ENCODE measurements at regions not wholly inside any gene's neighbourhood (a gene's known extent, or its start where the extent isn't known, plus 50 kb on each side); places are given as distances from the start of the nearest gene placed in this dataset.

DNA sequence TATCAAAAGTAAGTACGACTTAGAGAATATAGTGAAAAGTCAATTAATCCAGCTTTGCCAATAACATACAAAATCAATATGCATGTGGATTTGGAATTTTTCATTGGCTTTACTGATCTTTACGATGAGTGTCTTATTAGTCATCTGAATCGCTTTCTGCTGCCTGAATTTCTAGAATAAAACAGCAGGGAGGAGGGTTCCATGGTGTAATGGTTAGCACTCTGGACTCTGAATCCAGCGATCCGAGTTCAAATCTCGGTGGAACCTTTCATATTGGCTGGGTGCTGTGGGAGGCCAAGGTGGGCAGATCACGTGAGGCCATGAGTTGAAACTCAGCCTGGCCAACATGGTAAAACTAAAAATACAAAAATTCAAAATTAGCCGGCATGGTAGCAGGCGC lies 448.8 kb downstream of the RNF144B start:
- TF ChIP-seq NR1H2 (CRISPR knock-in tag; IDR thresholded peaks at IDR 0.05) = no peak
- TF ChIP-seq, protein P1, sequence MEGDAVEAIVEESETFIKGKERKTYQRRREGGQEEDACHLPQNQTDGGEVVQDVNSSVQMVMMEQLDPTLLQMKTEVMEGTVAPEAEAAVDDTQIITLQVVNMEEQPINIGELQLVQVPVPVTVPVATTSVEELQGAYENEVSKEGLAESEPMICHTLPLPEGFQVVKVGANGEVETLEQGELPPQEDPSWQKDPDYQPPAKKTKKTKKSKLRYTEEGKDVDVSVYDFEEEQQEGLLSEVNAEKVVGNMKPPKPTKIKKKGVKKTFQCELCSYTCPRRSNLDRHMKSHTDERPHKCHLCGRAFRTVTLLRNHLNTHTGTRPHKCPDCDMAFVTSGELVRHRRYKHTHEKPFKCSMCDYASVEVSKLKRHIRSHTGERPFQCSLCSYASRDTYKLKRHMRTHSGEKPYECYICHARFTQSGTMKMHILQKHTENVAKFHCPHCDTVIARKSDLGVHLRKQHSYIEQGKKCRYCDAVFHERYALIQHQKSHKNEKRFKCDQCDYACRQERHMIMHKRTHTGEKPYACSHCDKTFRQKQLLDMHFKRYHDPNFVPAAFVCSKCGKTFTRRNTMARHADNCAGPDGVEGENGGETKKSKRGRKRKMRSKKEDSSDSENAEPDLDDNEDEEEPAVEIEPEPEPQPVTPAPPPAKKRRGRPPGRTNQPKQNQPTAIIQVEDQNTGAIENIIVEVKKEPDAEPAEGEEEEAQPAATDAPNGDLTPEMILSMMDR (IDR thresholded peaks at IDR 0.05 in 2 of 3, conservative IDR thresholded peaks at IDR 0.05 in 1 of 3; ENCODE audit: insufficient read depth in 2 of 3, low read depth in 1 of 3, low read length in 3 of 3) = no peak
- TF ChIP-seq, protein P2, sequence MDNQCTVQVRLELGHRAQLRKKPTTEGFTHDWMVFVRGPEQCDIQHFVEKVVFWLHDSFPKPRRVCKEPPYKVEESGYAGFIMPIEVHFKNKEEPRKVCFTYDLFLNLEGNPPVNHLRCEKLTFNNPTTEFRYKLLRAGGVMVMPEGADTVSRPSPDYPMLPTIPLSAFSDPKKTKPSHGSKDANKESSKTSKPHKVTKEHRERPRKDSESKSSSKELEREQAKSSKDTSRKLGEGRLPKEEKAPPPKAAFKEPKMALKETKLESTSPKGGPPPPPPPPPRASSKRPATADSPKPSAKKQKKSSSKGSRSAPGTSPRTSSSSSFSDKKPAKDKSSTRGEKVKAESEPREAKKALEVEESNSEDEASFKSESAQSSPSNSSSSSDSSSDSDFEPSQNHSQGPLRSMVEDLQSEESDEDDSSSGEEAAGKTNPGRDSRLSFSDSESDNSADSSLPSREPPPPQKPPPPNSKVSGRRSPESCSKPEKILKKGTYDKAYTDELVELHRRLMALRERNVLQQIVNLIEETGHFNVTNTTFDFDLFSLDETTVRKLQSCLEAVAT (IDR thresholded peaks at IDR 0.05) = no peak
- TF ChIP-seq ZNF551 (CRISPR knock-in tag; IDR thresholded peaks at IDR 0.05) = no peak
- TF ChIP-seq SMC3 (conservative IDR thresholded peaks at IDR 0.05; ENCODE audit: insufficient read depth, low read depth, low read length) = no peak
- no peak for TF ChIP-seq GTF2F1 (IDR thresholded peaks at IDR 0.05; ENCODE audit: low read depth, low read length)
- no peak for TF ChIP-seq POLR2A (conservative IDR thresholded peaks at IDR 0.05)
- no peak for TF ChIP-seq STAT5B (CRISPR knock-in tag; IDR thresholded peaks at IDR 0.05)
- TF ChIP-seq SIN3A (IDR thresholded peaks at IDR 0.05; ENCODE audit: borderline replicate concordance in 2 of 2, control insufficient read depth in 1 of 2, low read depth in 2 of 2, low read length in 2 of 2) = no peak
